HFFc6 (cell line): ENCODE measurements at regions not wholly inside any gene's neighbourhood (a gene's known extent, or its start where the extent isn't known, plus 50 kb on each side); places are given as distances from the start of the nearest gene placed in this dataset.

Source experiments
- DNase-seq: peaks from one replicate; pipeline ENCODE4 v3.0.0-alpha.2; 2018
- H3K27ac Mint-ChIP-seq: 2 replicates; pipeline ENCODE4 v1.8.0; 2020; ENCODE audit warnings: mild to moderate bottlenecking, mixed read lengths
- H3K27me3 Mint-ChIP-seq: 2 replicates; pipeline ENCODE4 v1.8.0; 2021; ENCODE audit warnings: mild to moderate bottlenecking, moderate library complexity, mixed read lengths; ENCODE audit not compliant: insufficient read depth
- H3K36me3 Mint-ChIP-seq: 2 replicates; pipeline ENCODE4 v1.8.0; 2021; ENCODE audit warnings: low read depth, mixed read lengths
- H3K4me1 Mint-ChIP-seq: 2 replicates; pipeline ENCODE4 v1.8.0; 2020; ENCODE audit warnings: low read depth, mixed read lengths
- H3K4me3 Mint-ChIP-seq: 2 replicates; pipeline ENCODE4 v1.8.0; 2020; ENCODE audit warnings: mild to moderate bottlenecking, moderate library complexity, mixed read lengths
- H3K9me3 Mint-ChIP-seq: 2 replicates; pipeline ENCODE4 v1.8.0; 2020; ENCODE audit warnings: mild to moderate bottlenecking, mixed read lengths
- TF ChIP-seq, protein P1 (sequence below): fragments of 200-600 bp; sonication (generic); IDR thresholded peaks from 2 replicates; pipeline ENCODE4 v1.5.0; 2021; ENCODE audit warnings: antibody characterized with exemption, mild to moderate bottlenecking

- H3K27ac Mint-ChIP-seq = no peak overlapping the region
These were observed 689.3 kb downstream of the HACE1 start for GRCh38 chr6:104170401-104170800.

GRCh38 chr6:104166055-104166668 is 693.6 kb downstream of the HACE1 start:
- no peaks in the 10 kb centered on the region for H3K36me3 Mint-ChIP-seq
- peaks cover 65% of the 10 kb centered on the region for H3K9me3 Mint-ChIP-seq
- no peaks in the 10 kb centered on the region; the same call in none of the 2 replicates for H3K27me3 Mint-ChIP-seq
- H3K27ac Mint-ChIP-seq = no peak overlapping the region
- no peaks in the 10 kb centered on the region for H3K4me1 Mint-ChIP-seq
- H3K4me3 Mint-ChIP-seq = no peak overlapping the region
- TF ChIP-seq, protein P1, sequence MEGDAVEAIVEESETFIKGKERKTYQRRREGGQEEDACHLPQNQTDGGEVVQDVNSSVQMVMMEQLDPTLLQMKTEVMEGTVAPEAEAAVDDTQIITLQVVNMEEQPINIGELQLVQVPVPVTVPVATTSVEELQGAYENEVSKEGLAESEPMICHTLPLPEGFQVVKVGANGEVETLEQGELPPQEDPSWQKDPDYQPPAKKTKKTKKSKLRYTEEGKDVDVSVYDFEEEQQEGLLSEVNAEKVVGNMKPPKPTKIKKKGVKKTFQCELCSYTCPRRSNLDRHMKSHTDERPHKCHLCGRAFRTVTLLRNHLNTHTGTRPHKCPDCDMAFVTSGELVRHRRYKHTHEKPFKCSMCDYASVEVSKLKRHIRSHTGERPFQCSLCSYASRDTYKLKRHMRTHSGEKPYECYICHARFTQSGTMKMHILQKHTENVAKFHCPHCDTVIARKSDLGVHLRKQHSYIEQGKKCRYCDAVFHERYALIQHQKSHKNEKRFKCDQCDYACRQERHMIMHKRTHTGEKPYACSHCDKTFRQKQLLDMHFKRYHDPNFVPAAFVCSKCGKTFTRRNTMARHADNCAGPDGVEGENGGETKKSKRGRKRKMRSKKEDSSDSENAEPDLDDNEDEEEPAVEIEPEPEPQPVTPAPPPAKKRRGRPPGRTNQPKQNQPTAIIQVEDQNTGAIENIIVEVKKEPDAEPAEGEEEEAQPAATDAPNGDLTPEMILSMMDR = no peak
- DNase-seq = no peak

More at GRCh38 chr6:104170401-104170800, 689.3 kb downstream of the HACE1 start:
- TF ChIP-seq, protein P1 = no peak
- DNase-seq = no peak
- Mint-ChIP-seq H3K4me3 (no peak overlapping the region), H3K9me3 (peaks cover 38% of the 10 kb centered on the region), H3K27me3 (no peaks in the 10 kb centered on the region; the same call in 1 of the 2 replicates), H3K4me1 (no peaks in the 10 kb centered on the region), H3K36me3 (no peaks in the 10 kb centered on the region)

DNA sequence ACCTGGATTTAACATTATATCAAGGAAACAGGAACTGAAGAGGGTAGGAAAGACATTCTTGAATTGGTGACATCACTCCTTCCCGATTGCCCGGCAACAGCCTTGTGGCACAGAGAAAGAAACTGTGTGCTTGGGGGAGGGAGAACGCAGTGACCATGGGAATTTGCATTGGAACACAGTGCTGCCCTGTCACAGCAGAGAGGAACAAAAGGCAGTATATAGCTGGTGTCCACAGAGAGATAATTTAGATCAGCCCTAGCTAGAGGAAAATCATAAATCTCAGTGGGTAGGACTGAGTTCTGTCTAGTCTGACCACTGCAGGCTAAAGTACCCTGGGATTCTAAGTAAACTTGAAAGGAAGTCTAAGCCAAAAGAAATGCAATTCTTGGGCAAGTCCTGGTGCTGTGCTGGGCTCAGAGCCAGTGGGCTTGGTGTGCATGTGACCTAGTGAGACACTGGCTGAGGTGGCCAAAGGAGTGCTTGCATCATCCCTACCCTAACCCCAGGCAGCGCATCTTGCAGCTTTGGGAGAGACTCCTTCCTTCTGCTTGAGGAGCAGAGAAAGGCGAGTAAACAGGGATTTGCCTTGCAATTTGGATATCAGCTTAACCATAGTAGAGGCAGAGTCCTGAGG is 697.6 kb downstream of the HACE1 start:
- Mint-ChIP-seq H3K4me3 (no peak overlapping the region), H3K4me1 (no peaks in the 10 kb centered on the region), H3K27ac (no peak overlapping the region), H3K36me3 (no peaks in the 10 kb centered on the region), H3K9me3 (peaks cover 64% of the 10 kb centered on the region), H3K27me3 (no peaks in the 10 kb centered on the region; the same call in none of the 2 replicates)
- TF ChIP-seq, protein P1 = no peak
- DNase-seq = no peak

- no peaks in the 10 kb centered on the region; the same call in 1 of the 2 replicates for H3K27me3 Mint-ChIP-seq
- DNase-seq = no peak
- no peak overlapping the region for H3K4me3 Mint-ChIP-seq
- TF ChIP-seq, protein P1 = no peak
- peaks cover 53% of the 10 kb centered on the region for H3K9me3 Mint-ChIP-seq
- no peak overlapping the region for H3K27ac Mint-ChIP-seq
- no peaks in the 10 kb centered on the region for H3K4me1 Mint-ChIP-seq
- H3K36me3 Mint-ChIP-seq = no peaks in the 10 kb centered on the region
These were observed 700.6 kb downstream of the HACE1 start for GRCh38 chr6:104159045-104159618.

DNA sequence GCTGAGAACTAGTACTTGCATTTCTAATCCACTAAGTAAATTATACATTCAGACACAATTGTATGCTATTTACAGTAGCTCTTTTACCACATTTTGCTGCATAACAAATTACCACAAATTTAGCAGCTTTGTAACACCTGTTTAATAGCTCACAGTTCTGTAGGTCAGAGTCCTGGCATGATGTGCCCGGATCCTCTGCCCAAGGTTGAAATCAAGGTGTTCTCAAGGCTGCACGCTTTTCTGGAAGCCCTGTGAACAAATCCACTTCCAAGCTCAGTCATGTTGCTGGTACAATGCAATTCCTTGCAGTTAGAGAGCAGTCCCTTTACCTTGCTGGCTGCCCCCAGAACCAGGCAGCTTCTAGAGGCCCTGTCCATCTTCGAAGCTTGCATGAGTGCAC is 716.0 kb downstream of the HACE1 start:
- Mint-ChIP-seq H3K4me1 (no peaks in the 10 kb centered on the region), H3K27ac (no peak overlapping the region), H3K9me3 (peaks cover 39% of the 10 kb centered on the region), H3K36me3 (peaks cover 5% of the 10 kb centered on the region; the same call in 1 of the 2 replicates), H3K4me3 (no peak overlapping the region), H3K27me3 (no peaks in the 10 kb centered on the region; the same call in 1 of the 2 replicates)
- TF ChIP-seq, protein P1 = no peak
- no peak for DNase-seq
